ENCODE measurements at regions not wholly inside any gene's neighbourhood (a gene's known extent, or its start where the extent isn't known, plus 50 kb on each side); places are given as distances from the start of the nearest gene placed in this dataset.
"Not testable (repeated sequence)": the region's sequence is repeated elsewhere in the genome, so short reads cannot be mapped to it uniquely, and the experiment has no call there.

GRCh38 chr2:20113986-20114938, 62.8 kb upstream of the LAPTM4A start:
- Mint-ChIP-seq H3K9me3 (peaks cover 2% of the 10 kb centered on the region), H3K36me3 (ENCODE audit: low read depth) (no peaks in the 10 kb centered on the region), H3K4me1 (ENCODE audit: low read depth) (no peaks in the 10 kb centered on the region), H3K27me3 (ENCODE audit: low read depth) (peaks cover 2% of the 10 kb centered on the region), H3K27ac (no peak overlapping the region), H3K4me3 (no peak overlapping the region)
- intact Hi-C loops (cut with micrococcal nuclease): no loop called here
- no peak for DNase-seq
- CTCF ChIA-PET: no interaction called here

GRCh38 chr2:20113004-20113796, 61.8 kb upstream of the LAPTM4A start:
- Mint-ChIP-seq H3K27ac (no peak overlapping the region), H3K4me3 (no peak overlapping the region), H3K9me3 (peaks cover 2% of the 10 kb centered on the region), H3K4me1 (ENCODE audit: low read depth) (no peaks in the 10 kb centered on the region), H3K36me3 (ENCODE audit: low read depth) (no peaks in the 10 kb centered on the region), H3K27me3 (ENCODE audit: low read depth) (peaks cover 2% of the 10 kb centered on the region)
- CTCF ChIA-PET: no interaction called here
- intact Hi-C loops (cut with micrococcal nuclease): no loop called here
- no peak for DNase-seq

GRCh38 chr2:20112361-20112760, 60.9 kb upstream of the LAPTM4A start:
- H3K27ac Mint-ChIP-seq; H3K4me3 Mint-ChIP-seq; intact Hi-C loops (cut with micrococcal nuclease); H3K4me1 Mint-ChIP-seq (ENCODE audit: low read depth); DNase-seq; CTCF ChIA-PET; H3K36me3 Mint-ChIP-seq (ENCODE audit: low read depth); H3K9me3 Mint-ChIP-seq; H3K27me3 Mint-ChIP-seq (ENCODE audit: low read depth): not testable (repeated sequence)

GRCh38 chr2:20111311-20112131, 60.1 kb upstream of the LAPTM4A start:
- Mint-ChIP-seq H3K27me3 (ENCODE audit: low read depth) (peaks cover 6% of the 10 kb centered on the region), H3K4me1 (ENCODE audit: low read depth) (no peaks in the 10 kb centered on the region), H3K36me3 (ENCODE audit: low read depth) (no peaks in the 10 kb centered on the region), H3K27ac (no peak overlapping the region), H3K9me3 (peaks cover 2% of the 10 kb centered on the region), H3K4me3 (no peak overlapping the region)
- intact Hi-C loops (cut with micrococcal nuclease): no loop called here
- DNase-seq: no peak
- CTCF ChIA-PET: no interaction called here

GRCh38 chr2:20110876-20111275, 59.4 kb upstream of the LAPTM4A start:
- CTCF ChIA-PET: no interaction called here
- Mint-ChIP-seq H3K36me3 (ENCODE audit: low read depth) (no peaks in the 10 kb centered on the region), H3K4me3 (no peak overlapping the region), H3K27me3 (ENCODE audit: low read depth) (peaks cover 12% of the 10 kb centered on the region), H3K9me3 (peaks cover 2% of the 10 kb centered on the region), H3K4me1 (ENCODE audit: low read depth) (no peaks in the 10 kb centered on the region), H3K27ac (no peak overlapping the region)
- intact Hi-C loops (cut with micrococcal nuclease): no loop called here
- DNase-seq: no peak

GRCh38 chr2:20110383-20110782, 59.0 kb upstream of the LAPTM4A start:
- intact Hi-C loops (cut with micrococcal nuclease): no loop called here
- Mint-ChIP-seq H3K27ac (no peak overlapping the region), H3K4me3 (no peak overlapping the region), H3K27me3 (ENCODE audit: low read depth) (peaks cover 16% of the 10 kb centered on the region), H3K4me1 (ENCODE audit: low read depth) (no peaks in the 10 kb centered on the region), H3K9me3 (peaks cover 2% of the 10 kb centered on the region), H3K36me3 (ENCODE audit: low read depth) (no peaks in the 10 kb centered on the region)
- no peak for DNase-seq
- CTCF ChIA-PET: no interaction called here

GRCh38 chr2:20108655-20109396, 57.4 kb upstream of the LAPTM4A start:
- H3K27me3 Mint-ChIP-seq (ENCODE audit: low read depth): peaks cover 17% of the 10 kb centered on the region
- no peaks in the 10 kb centered on the region for H3K4me1 Mint-ChIP-seq (ENCODE audit: low read depth)
- CTCF ChIA-PET: interaction anchor here (0.6 to 1.4 kb wide), 3 partner anchors 85 to 612 kb away, joined by 3 to 4 read pairs (median 3); no protein-coding TSS in a partner anchor
- no peak overlapping the region for H3K4me3 Mint-ChIP-seq
- H3K36me3 Mint-ChIP-seq (ENCODE audit: low read depth): no peaks in the 10 kb centered on the region
- no peak for DNase-seq
- H3K9me3 Mint-ChIP-seq: peaks cover 2% of the 10 kb centered on the region
- intact Hi-C loops (cut with micrococcal nuclease): no loop called here
- no peak overlapping the region for H3K27ac Mint-ChIP-seq

- Mint-ChIP-seq H3K4me1 (ENCODE audit: low read depth) (no peaks in the 10 kb centered on the region), H3K27ac (no peak overlapping the region), H3K36me3 (ENCODE audit: low read depth) (no peaks in the 10 kb centered on the region), H3K27me3 (ENCODE audit: low read depth) (peaks cover 20% of the 10 kb centered on the region), H3K4me3 (no peak overlapping the region), H3K9me3 (peaks cover 2% of the 10 kb centered on the region)
- CTCF ChIA-PET: interaction anchor here (0.9 to 1.4 kb wide), 2 partner anchors 14 to 84 kb away, joined by 3 read pairs; no protein-coding TSS in a partner anchor
- no peak for DNase-seq
- intact Hi-C loops (cut with micrococcal nuclease): no loop called here
Observed at GRCh38 chr2:20107776-20108175, 56.3 kb upstream of the LAPTM4A start.

- intact Hi-C loops (cut with micrococcal nuclease): no loop called here
- CTCF ChIA-PET: interaction anchor here (0.9 to 1.4 kb wide), 2 partner anchors 13 to 84 kb away, joined by 3 read pairs; no protein-coding TSS in a partner anchor
- Mint-ChIP-seq H3K36me3 (ENCODE audit: low read depth) (peaks cover 1% of the 10 kb centered on the region), H3K27me3 (ENCODE audit: low read depth) (peaks cover 22% of the 10 kb centered on the region), H3K4me3 (no peak overlapping the region), H3K27ac (no peak overlapping the region), H3K9me3 (peaks cover 4% of the 10 kb centered on the region), H3K4me1 (ENCODE audit: low read depth) (no peaks in the 10 kb centered on the region)
- no peak for DNase-seq
Observed at GRCh38 chr2:20107352-20107751, 55.9 kb upstream of the LAPTM4A start.

GRCh38 chr2:20106746-20107145, 55.3 kb upstream of the LAPTM4A start:
- Mint-ChIP-seq H3K36me3 (ENCODE audit: low read depth) (peaks cover 1% of the 10 kb centered on the region), H3K4me1 (ENCODE audit: low read depth) (no peaks in the 10 kb centered on the region), H3K27me3 (ENCODE audit: low read depth) (peaks cover 26% of the 10 kb centered on the region), H3K4me3 (peak overlapping the region; percentile 60), H3K9me3 (peaks cover 8% of the 10 kb centered on the region), H3K27ac (no peak overlapping the region)
- intact Hi-C loops (cut with micrococcal nuclease): no loop called here
- CTCF ChIA-PET: interaction anchor here (0.9 to 1.2 kb wide), 4 partner anchors 13 to 119 kb away, joined by 3 to 7 read pairs (median 4); partner anchors contain the start of gene SDC1
- DNase-seq: peak; percentile 42

GRCh38 chr2:20104900-20105545, 53.6 kb upstream of the LAPTM4A start:
- H3K4me1 Mint-ChIP-seq (ENCODE audit: low read depth): no peaks in the 10 kb centered on the region
- no peak overlapping the region for H3K27ac Mint-ChIP-seq

More at GRCh38 chr2:20104900-20105545, 53.6 kb upstream of the LAPTM4A start:
- Mint-ChIP-seq H3K27me3 (ENCODE audit: low read depth) (peaks cover 23% of the 10 kb centered on the region), H3K36me3 (ENCODE audit: low read depth) (peaks cover 1% of the 10 kb centered on the region), H3K9me3 (peaks cover 10% of the 10 kb centered on the region), H3K4me3 (no peak overlapping the region)
- no peak for DNase-seq
- intact Hi-C loops (cut with micrococcal nuclease): no loop called here
- CTCF ChIA-PET: interaction anchor here (1.2 kb wide), 1 partner anchor 82 kb away, joined by 3 read pairs; no protein-coding TSS in a partner anchor
